GM12864 (cell line): ENCODE measurements at regions not wholly inside any gene's neighbourhood (a gene's known extent, or its start where the extent isn't known, plus 50 kb on each side); places are given as distances from the start of the nearest gene placed in this dataset.

Source experiments
- DNase-seq: peaks from one replicate; pipeline ENCODE4 v3.0.0-alpha.2; 2011; ENCODE audit warnings: low read depth
- H3K4me3 ChIP-seq: 2 replicates; pipeline ENCODE4 v1.5.1; 2011; ENCODE audit warnings: mild to moderate bottlenecking, low read depth, low read length, control low read depth
- TF ChIP-seq, protein P1 (sequence below): IDR thresholded peaks from 2 replicates; pipeline ENCODE4 v1.5.1; 2011; ENCODE audit warnings: low read depth, mild to moderate bottlenecking, moderate library complexity, low read length, control low read depth, inconsistent platforms; ENCODE audit errors: missing control alignments

- no peak overlapping the region for H3K4me3 ChIP-seq
- no peak for DNase-seq
- TF ChIP-seq, protein P1, sequence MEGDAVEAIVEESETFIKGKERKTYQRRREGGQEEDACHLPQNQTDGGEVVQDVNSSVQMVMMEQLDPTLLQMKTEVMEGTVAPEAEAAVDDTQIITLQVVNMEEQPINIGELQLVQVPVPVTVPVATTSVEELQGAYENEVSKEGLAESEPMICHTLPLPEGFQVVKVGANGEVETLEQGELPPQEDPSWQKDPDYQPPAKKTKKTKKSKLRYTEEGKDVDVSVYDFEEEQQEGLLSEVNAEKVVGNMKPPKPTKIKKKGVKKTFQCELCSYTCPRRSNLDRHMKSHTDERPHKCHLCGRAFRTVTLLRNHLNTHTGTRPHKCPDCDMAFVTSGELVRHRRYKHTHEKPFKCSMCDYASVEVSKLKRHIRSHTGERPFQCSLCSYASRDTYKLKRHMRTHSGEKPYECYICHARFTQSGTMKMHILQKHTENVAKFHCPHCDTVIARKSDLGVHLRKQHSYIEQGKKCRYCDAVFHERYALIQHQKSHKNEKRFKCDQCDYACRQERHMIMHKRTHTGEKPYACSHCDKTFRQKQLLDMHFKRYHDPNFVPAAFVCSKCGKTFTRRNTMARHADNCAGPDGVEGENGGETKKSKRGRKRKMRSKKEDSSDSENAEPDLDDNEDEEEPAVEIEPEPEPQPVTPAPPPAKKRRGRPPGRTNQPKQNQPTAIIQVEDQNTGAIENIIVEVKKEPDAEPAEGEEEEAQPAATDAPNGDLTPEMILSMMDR = no peak
Measured at GRCh38 chr7:131623154-131623553, 66.7 kb upstream of the PODXL start.

DNA sequence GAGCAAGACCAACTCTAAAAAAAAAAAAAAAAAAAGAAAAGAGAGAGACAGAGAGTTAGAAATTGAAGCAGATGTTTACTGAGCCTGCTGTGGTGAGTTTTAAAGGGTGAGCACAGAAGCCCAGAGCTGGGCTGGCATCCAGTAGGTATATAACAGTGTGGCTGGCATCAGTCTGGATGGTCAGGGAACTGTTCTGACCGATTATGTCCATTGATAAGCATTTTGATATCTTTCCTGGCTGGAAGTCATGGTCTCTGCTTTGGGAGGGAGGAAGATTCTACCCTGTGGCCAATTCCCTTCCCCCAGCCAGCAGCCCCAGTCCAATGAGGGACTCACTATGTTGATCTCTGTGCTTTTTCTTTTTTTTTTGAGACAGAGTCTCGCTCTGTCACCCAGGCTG is 65.2 kb upstream of the PODXL start:
- no peak for DNase-seq
- H3K4me3 ChIP-seq = no peak overlapping the region
- TF ChIP-seq, protein P1 = no peak

- no peak for DNase-seq
- TF ChIP-seq, protein P1 = no peak
- no peak overlapping the region for H3K4me3 ChIP-seq
Measured at GRCh38 chr7:131620673-131621609, 64.5 kb upstream of the PODXL start.

DNA sequence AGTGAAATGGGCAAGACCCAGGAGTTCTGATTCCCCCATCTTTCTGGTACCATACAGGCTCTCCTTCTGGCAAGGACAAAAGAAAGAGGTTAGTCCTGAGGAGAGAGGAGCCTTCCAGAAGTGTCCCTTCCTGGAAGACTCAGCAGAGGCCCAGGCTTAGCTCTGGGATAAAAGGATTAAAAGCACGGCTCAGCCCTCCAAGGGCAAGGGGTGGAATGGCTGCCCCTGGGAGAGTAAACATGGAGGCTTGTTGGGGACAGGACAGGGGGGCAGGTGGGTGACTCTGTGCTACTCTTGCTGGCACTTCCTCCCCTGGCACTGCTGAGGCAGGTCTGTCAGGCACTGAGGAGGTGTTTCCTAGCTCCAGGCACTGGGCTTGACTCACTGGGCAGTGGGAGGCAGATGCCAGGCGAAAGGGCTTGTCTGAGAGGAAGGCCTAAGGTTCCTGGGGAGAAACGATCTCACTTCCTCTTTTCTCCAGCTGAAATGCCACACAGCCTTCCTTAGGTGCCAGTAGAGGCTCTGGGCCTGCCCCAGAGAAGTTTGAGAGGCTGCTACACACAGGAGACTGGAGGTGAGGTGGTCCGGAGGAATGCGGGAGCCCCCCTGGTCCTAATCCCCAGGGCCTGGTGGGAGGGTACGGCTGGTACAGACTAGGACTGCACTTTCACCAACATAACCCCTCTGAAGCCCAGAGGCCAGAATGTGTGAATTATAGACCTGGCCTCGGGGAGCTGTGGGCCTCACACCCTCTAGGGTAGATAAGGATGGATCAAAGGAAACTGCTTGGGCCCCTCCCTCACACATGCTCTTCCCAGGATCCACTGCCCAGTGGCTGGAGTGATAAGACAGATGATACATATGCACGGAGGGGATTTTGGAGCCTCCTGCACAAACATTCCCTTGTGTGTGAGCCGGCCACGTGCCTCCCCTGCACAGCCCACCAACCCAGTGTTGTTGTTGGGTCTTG is 63.2 kb upstream of the PODXL start:
- H3K4me3 ChIP-seq = no peak overlapping the region
- TF ChIP-seq, protein P1 = no peak
- DNase-seq = no peak

- H3K4me3 ChIP-seq = no peak overlapping the region
- DNase-seq = no peak
- TF ChIP-seq, protein P1 = no peak
Measured at GRCh38 chr7:131618391-131618790, 62.0 kb upstream of the PODXL start.

- TF ChIP-seq, protein P1 = no peak
- no peak overlapping the region for H3K4me3 ChIP-seq
- no peak for DNase-seq
Measured at GRCh38 chr7:131616487-131617200, 60.2 kb upstream of the PODXL start.
